ENCODE measurements at regions not wholly inside any gene's neighbourhood (a gene's known extent, or its start where the extent isn't known, plus 50 kb on each side); places are given as distances from the start of the nearest gene placed in this dataset.

- no peak for TF ChIP-seq CTCF (conservative IDR thresholded peaks at IDR 0.05)
- H3K27ac ChIP-seq = no peak overlapping the region
These were observed 194.1 kb downstream of the MEX3B start for GRCh38 chr15:81851757-81852156.

GRCh38 chr15:81851325-81851724, 194.5 kb downstream of the MEX3B start:
- H3K27ac ChIP-seq = no peak overlapping the region
- no peak for TF ChIP-seq CTCF (conservative IDR thresholded peaks at IDR 0.05)

GRCh38 chr15:81849289-81849688, 196.5 kb downstream of the MEX3B start:
- no peak overlapping the region for H3K27ac ChIP-seq
- TF ChIP-seq CTCF (conservative IDR thresholded peaks at IDR 0.05) = no peak

GRCh38 chr15:81848701-81849100, 197.1 kb downstream of the MEX3B start:
- no peak for TF ChIP-seq CTCF (conservative IDR thresholded peaks at IDR 0.05)
- no peak overlapping the region for H3K27ac ChIP-seq

- no peak for TF ChIP-seq CTCF (conservative IDR thresholded peaks at IDR 0.05)
These were observed 201.9 kb downstream of the MEX3B start for GRCh38 chr15:81843757-81844407.

GRCh38 chr15:81843226-81843625, 202.6 kb downstream of the MEX3B start:
- H3K27ac ChIP-seq = no peak overlapping the region
- TF ChIP-seq CTCF (conservative IDR thresholded peaks at IDR 0.05) = no peak

More at GRCh38 chr15:81843757-81844407, 201.9 kb downstream of the MEX3B start:
- H3K27ac ChIP-seq = no peak overlapping the region

GRCh38 chr15:81839387-81839786, 206.4 kb downstream of the MEX3B start:
- H3K27ac ChIP-seq = no peak overlapping the region
- TF ChIP-seq CTCF (conservative IDR thresholded peaks at IDR 0.05) = no peak
